K562 (cell line): ENCODE measurements at regions not wholly inside any gene's neighbourhood (a gene's known extent, or its start where the extent isn't known, plus 50 kb on each side); places are given as distances from the start of the nearest gene placed in this dataset.
"Not testable (repeated sequence)": the region's sequence is repeated elsewhere in the genome, so short reads cannot be mapped to it uniquely, and the experiment has no call there.

Experiments used
- ATAC-seq: fragments of 200-7000 bp; cut with Tn5 transposase; 3 replicates; pipeline ENCODE4 v1.9.1; 2020; ENCODE audit warnings: moderate library complexity
- BruUV-seq: library from RNA; stranded (reverse); fragments of 400-500 nt; replicated peaks from 2 replicates; lab custom pipeline; 2021; lab: Mats Ljungman, UMichigan
- CTCF ChIA-PET: fragments of 300-600 bp; formaldehyde crosslinking; extraction: SDS; loops from one replicate; lab custom pipeline; 2021; ENCODE audit warnings: low intra/inter-chr PET ratio; lab: Yijun Ruan, JAX
- POLR2A ChIA-PET: fragments of 300-600, 350-650 bp; sonication (Branson Sonifier 250); formaldehyde crosslinking; extraction: SDS; loops from one replicate; lab custom pipeline; 2021; ENCODE audit warnings: antibody characterized with exemption, inconsistent platforms; lab: Yijun Ruan, JAX
- DNase-seq, 4 experiments: peaks; one replicate each; pipeline versions ENCODE4 v3.0.0 to v3.0.0-alpha.2; 2011 to 2018; ENCODE audit warnings: low spot score in 3 of 4, mixed read lengths in 3 of 4; ENCODE audit errors: extremely low read depth in 1 of 4
- FAIRE-seq: peaks from 2 replicates; lab custom pipeline; 2011; peaks lifted over from hg19 to GRCh38; lab: Jason Lieb, UNC
- H2AFZ ChIP-seq: 2 replicates; pipeline ENCODE4 v1.6.0; 2011; ENCODE audit warnings: low read depth, low read length, control low read depth, inconsistent platforms
- H3K27ac ChIP-seq: fragments of 200-600 bp; 3 replicates; pipeline ENCODE4 v1.8.0; 2011; ENCODE audit warnings: low read depth, mild to moderate bottlenecking, control low read depth, inconsistent platforms, low read length, moderate library complexity, mixed read lengths; ENCODE audit errors: extremely low read depth
- H3K27me3 ChIP-seq, 2 experiments: fragments of 300-600 bp in 1 of 2; 2 replicates in 1 of 2; 3 replicates in 1 of 2; pipeline versions ENCODE4 v1.6.0 to v1.8.0; 2011; ENCODE audit warnings: inconsistent platforms in 2 of 2, low read length in 2 of 2, mild to moderate bottlenecking in 1 of 2, mixed read lengths in 1 of 2, moderate library complexity in 1 of 2; ENCODE audit not compliant: control insufficient read depth in 2 of 2, insufficient read depth in 2 of 2
- H3K36me3 ChIP-seq: fragments of 300-600 bp; 3 replicates; pipeline ENCODE4 v1.8.0; 2011; ENCODE audit warnings: mild to moderate bottlenecking, low read length, inconsistent platforms; ENCODE audit not compliant: control insufficient read depth, insufficient read depth
- H3K4me1 ChIP-seq, 2 experiments: fragments of 200-600 bp in 1 of 2; replicated peaks in 1 of 2; 2 replicates in 1 of 2; 3 replicates in 1 of 2; pipeline versions ENCODE4 v1.5.1 to v1.8.0; 2011; ENCODE audit warnings: inconsistent platforms in 2 of 2, low read length in 2 of 2, mild to moderate bottlenecking in 1 of 2, mixed read lengths in 1 of 2, moderate library complexity in 1 of 2; ENCODE audit not compliant: control insufficient read depth in 2 of 2, insufficient read depth in 2 of 2
- H3K4me2 ChIP-seq: 2 replicates; pipeline ENCODE4 v1.6.1; 2011; ENCODE audit warnings: low read length, control low read depth, inconsistent platforms, mixed read lengths; ENCODE audit not compliant: insufficient read depth
- H3K4me3 ChIP-seq: fragments of 200-600 bp; sonication (generic), shearing (Covaris generic); 2 replicates; pipeline ENCODE4 v1.5.1; 2016; ENCODE audit warnings: control low read depth, inconsistent platforms
- H3K79me2 ChIP-seq: fragments of 200-600 bp; 3 replicates; pipeline ENCODE4 v1.8.0; 2011; ENCODE audit warnings: low read length, inconsistent platforms; ENCODE audit not compliant: control insufficient read depth, insufficient read depth
- H3K9ac ChIP-seq, 2 experiments: 2 replicates each; pipeline versions ENCODE4 v1.6.0 to v1.6.1; 2011; ENCODE audit warnings: low read depth in 2 of 2, low read length in 2 of 2, control low read depth in 1 of 2, inconsistent platforms in 1 of 2, mild to moderate bottlenecking in 1 of 2, mixed read lengths in 1 of 2; ENCODE audit not compliant: insufficient read depth in 1 of 2
- H3K9me1 ChIP-seq: one replicate; pipeline ENCODE4 v1.6.0; 2011; ENCODE audit warnings: inconsistent platforms, mild to moderate bottlenecking, low read length, moderate library complexity; ENCODE audit not compliant: control insufficient read depth, insufficient read depth
- H3K9me3 ChIP-seq: replicated peaks from 2 replicates; pipeline ENCODE4 v1.5.1; 2011; ENCODE audit warnings: low read depth, low read length, inconsistent platforms; ENCODE audit not compliant: control insufficient read depth, insufficient read depth
- H4K20me1 ChIP-seq: replicated peaks from 2 replicates; pipeline ENCODE4 v1.6.1; 2011; ENCODE audit warnings: low read length, inconsistent platforms, mixed read lengths; ENCODE audit not compliant: control insufficient read depth, insufficient read depth
- WGBS: fragments of 100-300 bp; shearing (Covaris generic); methylation state at CpG from one replicate; pipeline ENCODE4 v1.1.6; 2016; ENCODE audit warnings: low coverage, mixed read lengths; ENCODE audit not compliant: insufficient coverage; ENCODE audit errors: missing lambda C conversion rate; 5-methylcytosine and 5-hydroxymethylcytosine counted together
- in situ Hi-C: fragments of 300-500 bp; cut with MboI; formaldehyde crosslinking; loops from 4 replicates; pipeline ENCODE4 v1.15.0; 2018; ENCODE audit warnings: inconsistent platforms, mixed read lengths
- intact Hi-C: fragments of 100-400 bp; cut with micrococcal nuclease; formaldehyde crosslinking; loops from 2 replicates; pipeline ENCODE4 v1.14.2; 2022

- POLR2A ChIA-PET, H3K9ac ChIP-seq, ATAC-seq, BruUV-seq, H3K36me3 ChIP-seq, H3K4me2 ChIP-seq, H2AFZ ChIP-seq, H3K9me3 ChIP-seq, H3K79me2 ChIP-seq, FAIRE-seq, H4K20me1 ChIP-seq, CTCF ChIA-PET, H3K4me3 ChIP-seq, H3K27me3 ChIP-seq, H3K27ac ChIP-seq, H3K9me1 ChIP-seq, DNase-seq, intact Hi-C loops, H3K4me1 ChIP-seq, in situ Hi-C loops: not testable (repeated sequence)
- 3% methylated on average over 5 of the region's 10 CpGs for WGBS
These were observed 187.5 kb downstream of the TMEM121 start for GRCh38 chr14:105713836-105714235.

GRCh38 chr14:105718787-105719186 lies 192.4 kb downstream of the TMEM121 start:
- H3K4me1 ChIP-seq, H3K4me2 ChIP-seq, BruUV-seq, H3K27me3 ChIP-seq, in situ Hi-C loops, POLR2A ChIA-PET, H4K20me1 ChIP-seq, H3K9me3 ChIP-seq, H3K36me3 ChIP-seq, ATAC-seq, CTCF ChIA-PET, H3K4me3 ChIP-seq, intact Hi-C loops, H3K79me2 ChIP-seq, DNase-seq, H3K9ac ChIP-seq, FAIRE-seq, H2AFZ ChIP-seq, H3K27ac ChIP-seq, H3K9me1 ChIP-seq: not testable (repeated sequence)
- WGBS = no CpG with 5 or more reads among the region's 7 CpGs

GRCh38 chr14:105720106-105720505 lies 193.7 kb downstream of the TMEM121 start:
- intact Hi-C loops, ATAC-seq, BruUV-seq, H3K4me3 ChIP-seq, FAIRE-seq, H3K27ac ChIP-seq, H2AFZ ChIP-seq, H3K79me2 ChIP-seq, H3K9me3 ChIP-seq, H4K20me1 ChIP-seq, H3K9me1 ChIP-seq, CTCF ChIA-PET, DNase-seq, H3K4me1 ChIP-seq, H3K9ac ChIP-seq, POLR2A ChIA-PET, H3K27me3 ChIP-seq, H3K4me2 ChIP-seq, H3K36me3 ChIP-seq: not testable (repeated sequence)
- in situ Hi-C loops = loop anchor here (5.0 kb wide), 1 partner anchor 118 kb away; no protein-coding TSS in a partner anchor
- 0% methylated on average over 2 of the region's 12 CpGs for WGBS

GRCh38 chr14:105720852-105721601 lies 194.6 kb downstream of the TMEM121 start:
- H3K9ac ChIP-seq, H3K27ac ChIP-seq, H3K36me3 ChIP-seq, H3K4me1 ChIP-seq, H3K9me3 ChIP-seq, H3K27me3 ChIP-seq, DNase-seq, H3K9me1 ChIP-seq, BruUV-seq, ATAC-seq, POLR2A ChIA-PET, H3K4me3 ChIP-seq, H4K20me1 ChIP-seq, intact Hi-C loops, H3K79me2 ChIP-seq, H3K4me2 ChIP-seq, FAIRE-seq, CTCF ChIA-PET, H2AFZ ChIP-seq: not testable (repeated sequence)
- in situ Hi-C loops = loop anchor here (5.0 kb wide), 1 partner anchor 119 kb away; no protein-coding TSS in a partner anchor
- WGBS = 8% methylated on average over 5 of the region's 23 CpGs
